ENCODE measurements at regions not wholly inside any gene's neighbourhood (a gene's known extent, or its start where the extent isn't known, plus 50 kb on each side); places are given as distances from the start of the nearest gene placed in this dataset.

- BruUV-seq (replicated peaks), result no TSS peak
- Histone ChIP-seq H3K27me3 (replicated peaks; ENCODE audit: insufficient read depth, low read depth, low read length, poor library complexity) (no peaks in the 10 kb centered on the region), H3K9me3 (ENCODE audit: low read depth, low read length, poor library complexity, severe bottlenecking) (no peaks in the 10 kb centered on the region), H3K27ac (ENCODE audit: low read depth, low read length, poor library complexity, severe bottlenecking) (no peak overlapping the region), H3K36me3 (ENCODE audit: insufficient read depth, low read length, poor library complexity, severe bottlenecking) (no peaks in the 10 kb centered on the region), H3K4me1 (ENCODE audit: insufficient read depth, low read length, poor library complexity, severe bottlenecking) (no peaks in the 10 kb centered on the region), H3K4me3 (ENCODE audit: low read depth, low read length, poor library complexity, severe bottlenecking) (no peak overlapping the region)
- intact Hi-C loops (cut with micrococcal nuclease; ENCODE audit: unreplicated experiment), result no loop called here
- ChIA-PET POLR2A (ENCODE audit: low non-redundant PET) (no interaction called here), CTCF (no interaction called here)
- no peak for DNase-seq (ENCODE audit: low spot score)
- TF ChIP-seq EZH2 (IDR thresholded peaks at IDR 0.05; ENCODE audit: borderline replicate concordance, low read depth, low read length, poor library complexity, severe bottlenecking) (no peak), CTCF (conservative IDR thresholded peaks at IDR 0.05; ENCODE audit: low read depth, low read length) (no peak)
Observed at GRCh38 chr4:56235011-56235410, 152.3 kb downstream of the AASDH start.

GRCh38 chr4:56234098-56234497 is 153.2 kb downstream of the AASDH start:
- Histone ChIP-seq H3K27ac (ENCODE audit: low read depth, low read length, poor library complexity, severe bottlenecking) (no peak overlapping the region), H3K4me3 (ENCODE audit: low read depth, low read length, poor library complexity, severe bottlenecking) (no peak overlapping the region), H3K27me3 (replicated peaks; ENCODE audit: insufficient read depth, low read depth, low read length, poor library complexity) (no peaks in the 10 kb centered on the region), H3K4me1 (ENCODE audit: insufficient read depth, low read length, poor library complexity, severe bottlenecking) (no peaks in the 10 kb centered on the region), H3K36me3 (ENCODE audit: insufficient read depth, low read length, poor library complexity, severe bottlenecking) (no peaks in the 10 kb centered on the region), H3K9me3 (ENCODE audit: low read depth, low read length, poor library complexity, severe bottlenecking) (no peaks in the 10 kb centered on the region)
- ChIA-PET POLR2A (ENCODE audit: low non-redundant PET) (no interaction called here), CTCF (no interaction called here)
- DNase-seq (ENCODE audit: low spot score), result no peak
- TF ChIP-seq CTCF (conservative IDR thresholded peaks at IDR 0.05; ENCODE audit: low read depth, low read length), result no peak
- TF ChIP-seq EZH2 (IDR thresholded peaks at IDR 0.05; ENCODE audit: borderline replicate concordance, low read depth, low read length, poor library complexity, severe bottlenecking), result no peak
- intact Hi-C loops (cut with micrococcal nuclease; ENCODE audit: unreplicated experiment), result no loop called here
- BruUV-seq (replicated peaks), result no TSS peak

- H3K4me3 ChIP-seq (ENCODE audit: low read depth, low read length, poor library complexity, severe bottlenecking), result no peak overlapping the region
Observed at GRCh38 chr4:56231410-56231809, 155.9 kb downstream of the AASDH start.

More at GRCh38 chr4:56231410-56231809, 155.9 kb downstream of the AASDH start:
- Histone ChIP-seq H3K4me1 (ENCODE audit: insufficient read depth, low read length, poor library complexity, severe bottlenecking) (no peaks in the 10 kb centered on the region), H3K9me3 (ENCODE audit: low read depth, low read length, poor library complexity, severe bottlenecking) (no peaks in the 10 kb centered on the region), H3K36me3 (ENCODE audit: insufficient read depth, low read length, poor library complexity, severe bottlenecking) (no peaks in the 10 kb centered on the region), H3K27me3 (replicated peaks; ENCODE audit: insufficient read depth, low read depth, low read length, poor library complexity) (no peaks in the 10 kb centered on the region), H3K27ac (ENCODE audit: low read depth, low read length, poor library complexity, severe bottlenecking) (no peak overlapping the region)
- BruUV-seq (replicated peaks), result no TSS peak
- no peak for DNase-seq (ENCODE audit: low spot score)
- intact Hi-C loops (cut with micrococcal nuclease; ENCODE audit: unreplicated experiment), result no loop called here
- ChIA-PET POLR2A (ENCODE audit: low non-redundant PET) (no interaction called here), CTCF (no interaction called here)
- TF ChIP-seq CTCF (conservative IDR thresholded peaks at IDR 0.05; ENCODE audit: low read depth, low read length) (no peak), EZH2 (IDR thresholded peaks at IDR 0.05; ENCODE audit: borderline replicate concordance, low read depth, low read length, poor library complexity, severe bottlenecking) (no peak)
